Nucleus accumbens (tissue), 56 donors: ENCODE measurements at regions not wholly inside any gene's neighbourhood (a gene's known extent, or its start where the extent isn't known, plus 50 kb on each side); places are given as distances from the start of the nearest gene placed in this dataset.
"Not testable (repeated sequence)": the region's sequence is repeated elsewhere in the genome, so short reads cannot be mapped to it uniquely, and the experiment has no call there.

Source experiments
- DNase-seq, 56 donors: peaks; one replicate each; lab custom pipeline; 2025; lab: John Stamatoyannopoulos, UW

- DNase-seq = no peak
Measured at GRCh38 chrX:121169099-121170035, 122.0 kb downstream of the GLUD2 start.

GRCh38 chrX:121172703-121173102 is 125.3 kb downstream of the GLUD2 start:
- no peak for DNase-seq

GRCh38 chrX:121179972-121180371 is 132.6 kb downstream of the GLUD2 start:
- DNase-seq = no peak

- no peak for DNase-seq
Measured at GRCh38 chrX:121191779-121192178, 144.4 kb downstream of the GLUD2 start.

- DNase-seq = no peak
Measured at GRCh38 chrX:121195719-121196118, 148.3 kb downstream of the GLUD2 start.

GRCh38 chrX:121196872-121197444 is 149.5 kb downstream of the GLUD2 start:
- DNase-seq = not testable (repeated sequence)

GRCh38 chrX:121208563-121208962 is 161.2 kb downstream of the GLUD2 start:
- DNase-seq = no peak

GRCh38 chrX:121216641-121217374 is 169.4 kb downstream of the GLUD2 start:
- no peak for DNase-seq

GRCh38 chrX:121221322-121221977 is 174.0 kb downstream of the GLUD2 start:
- no peak for DNase-seq

GRCh38 chrX:121227888-121228287 is 180.5 kb downstream of the GLUD2 start:
- no peak for DNase-seq

- no peak for DNase-seq
Measured at GRCh38 chrX:121231566-121232358, 184.4 kb downstream of the GLUD2 start.

- DNase-seq = no peak
Measured at GRCh38 chrX:121236040-121236439, 188.6 kb downstream of the GLUD2 start.

GRCh38 chrX:121238093-121238492 is 190.7 kb downstream of the GLUD2 start:
- no peak for DNase-seq

- no peak for DNase-seq
Measured at GRCh38 chrX:121244511-121244910, 197.1 kb downstream of the GLUD2 start.

GRCh38 chrX:121245763-121246162 is 198.4 kb downstream of the GLUD2 start:
- peak in 2 of 56 donors; percentile 1 to 5 for DNase-seq

GRCh38 chrX:121254336-121254735 is 206.9 kb downstream of the GLUD2 start:
- no peak for DNase-seq

GRCh38 chrX:121256647-121257046 is 209.2 kb downstream of the GLUD2 start:
- DNase-seq = no peak

- no peak for DNase-seq
Measured at GRCh38 chrX:121258545-121258944, 211.1 kb downstream of the GLUD2 start.

- no peak for DNase-seq
Measured at GRCh38 chrX:121259170-121259569, 211.8 kb downstream of the GLUD2 start.
